ENCODE measurements at regions not wholly inside any gene's neighbourhood (a gene's known extent, or its start where the extent isn't known, plus 50 kb on each side); places are given as distances from the start of the nearest gene placed in this dataset.

GRCh38 chr10:33596422-33596821 is 262.0 kb upstream of the NRP1 start:
- TF ChIP-seq CTCF (IDR thresholded peaks at IDR 0.05) (no peak), POLR2A (IDR thresholded peaks at IDR 0.05) (no peak)
